ENCODE measurements at regions not wholly inside any gene's neighbourhood (a gene's known extent, or its start where the extent isn't known, plus 50 kb on each side); places are given as distances from the start of the nearest gene placed in this dataset.
"Not testable (repeated sequence)": the region's sequence is repeated elsewhere in the genome, so short reads cannot be mapped to it uniquely, and the experiment has no call there.

GRCh38 chr21:20902511-20902910, 95.7 kb upstream of the NCAM2 start:
- no peak for DNase-seq

GRCh38 chr21:20902998-20903397, 95.2 kb upstream of the NCAM2 start:
- DNase-seq = no peak

GRCh38 chr21:20927555-20927954, 70.7 kb upstream of the NCAM2 start:
- not testable (repeated sequence) for DNase-seq

GRCh38 chr21:20942523-20942922, 55.7 kb upstream of the NCAM2 start:
- DNase-seq = no peak

GRCh38 chr21:20943561-20943997, 54.6 kb upstream of the NCAM2 start:
- no peak for DNase-seq

GRCh38 chr21:20944139-20944538, 54.1 kb upstream of the NCAM2 start:
- DNase-seq = no peak

- no peak for DNase-seq
Observed at GRCh38 chr21:20946701-20947100, 51.5 kb upstream of the NCAM2 start.
